ENCODE measurements at regions not wholly inside any gene's neighbourhood (a gene's known extent, or its start where the extent isn't known, plus 50 kb on each side); places are given as distances from the start of the nearest gene placed in this dataset.

DNA sequence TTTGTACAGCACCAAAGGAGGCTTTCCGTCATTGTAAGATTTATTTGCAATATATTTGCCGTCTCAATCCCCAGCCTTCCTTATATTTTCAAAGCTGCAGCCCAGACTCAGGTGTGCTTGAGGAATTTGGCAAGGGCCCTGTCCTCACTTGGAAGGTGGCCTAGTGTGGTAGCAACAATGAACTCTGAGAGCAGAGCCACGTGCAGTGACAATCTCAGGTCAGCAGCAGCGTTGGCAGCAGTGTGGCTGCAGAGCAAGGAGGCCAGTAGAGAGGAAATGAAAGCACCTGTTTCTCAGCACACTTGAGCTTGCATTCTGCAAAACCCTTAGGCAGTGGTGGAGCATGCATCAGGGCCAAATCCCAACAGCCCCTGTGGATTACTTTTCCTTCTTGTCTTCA lies 613.5 kb downstream of the RBFOX1 start:
- TF ChIP-seq CTCF (IDR thresholded peaks at IDR 0.05) (no peak), POLR2A (IDR thresholded peaks at IDR 0.05) (no peak)

Measured in vagina (tissue), 2 donors.